ENCODE measurements at regions not wholly inside any gene's neighbourhood (a gene's known extent, or its start where the extent isn't known, plus 50 kb on each side); places are given as distances from the start of the nearest gene placed in this dataset.

GRCh38 chr2:240245706-240246105, 105.2 kb upstream of the OTOS start:
- no peak for TF ChIP-seq CTCF (IDR thresholded peaks at IDR 0.05; ENCODE audit: control insufficient read depth, insufficient read depth, low read depth, low read length, missing control alignments)
- no peak for DNase-seq (ENCODE audit: low read depth)
- no peak overlapping the region for H3K4me3 ChIP-seq (ENCODE audit: control insufficient read depth, low read depth, low read length)

- TF ChIP-seq CTCF (IDR thresholded peaks at IDR 0.05; ENCODE audit: control insufficient read depth, insufficient read depth, low read depth, low read length, missing control alignments) = no peak
- H3K4me3 ChIP-seq (ENCODE audit: control insufficient read depth, low read depth, low read length) = no peak overlapping the region
- DNase-seq (ENCODE audit: low read depth) = no peak
Measured at GRCh38 chr2:240246173-240246820, 105.8 kb upstream of the OTOS start.

GRCh38 chr2:240247241-240247867, 106.9 kb upstream of the OTOS start:
- TF ChIP-seq CTCF (IDR thresholded peaks at IDR 0.05; ENCODE audit: control insufficient read depth, insufficient read depth, low read depth, low read length, missing control alignments) = no peak

GRCh38 chr2:240247868-240248720, 107.6 kb upstream of the OTOS start:
- DNase-seq (ENCODE audit: low read depth) = no peak
- no peak for TF ChIP-seq CTCF (IDR thresholded peaks at IDR 0.05; ENCODE audit: control insufficient read depth, insufficient read depth, low read depth, low read length, missing control alignments)
- no peak overlapping the region for H3K4me3 ChIP-seq (ENCODE audit: control insufficient read depth, low read depth, low read length)

More at GRCh38 chr2:240247241-240247867, 106.9 kb upstream of the OTOS start:
- H3K4me3 ChIP-seq (ENCODE audit: control insufficient read depth, low read depth, low read length) = no peak overlapping the region
- peak; percentile 14 for DNase-seq (ENCODE audit: low read depth)

GRCh38 chr2:240248721-240249422, 108.4 kb upstream of the OTOS start:
- no peak overlapping the region for H3K4me3 ChIP-seq (ENCODE audit: control insufficient read depth, low read depth, low read length)
- TF ChIP-seq CTCF (IDR thresholded peaks at IDR 0.05; ENCODE audit: control insufficient read depth, insufficient read depth, low read depth, low read length, missing control alignments) = no peak
- no peak for DNase-seq (ENCODE audit: low read depth)

Measured in AG09309 (cell line).